Tibial nerve (tissue), 4 donors: ENCODE measurements at regions not wholly inside any gene's neighbourhood (a gene's known extent, or its start where the extent isn't known, plus 50 kb on each side); places are given as distances from the start of the nearest gene placed in this dataset.

Experiments
- CTCF ChIP-seq, 5 experiments: fragments of 200-600 bp in 3 of 5; fragments of 450-650 bp in 2 of 5; sonication (generic) in 3 of 5; IDR thresholded peaks; one replicate each; pipeline ENCODE4 v1.5.1; 2016 to 2019; ENCODE audit warnings: antibody characterized with exemption in 5 of 5, mild to moderate bottlenecking in 3 of 5, moderate library complexity in 2 of 5
- EP300 ChIP-seq, 2 donors: sonication (generic); formaldehyde crosslinking; IDR thresholded peaks; one replicate each; pipeline ENCODE4 v1.6.1; 2017; ENCODE audit warnings: antibody characterized with exemption in 2 of 2, mild to moderate bottlenecking in 1 of 2
- POLR2A ChIP-seq, 2 donors: fragments of 450-650 bp; IDR thresholded peaks; one replicate each; pipeline ENCODE4 v1.6.1; 2017; ENCODE audit warnings: antibody characterized with exemption in 2 of 2, mild to moderate bottlenecking in 2 of 2, moderate library complexity in 2 of 2

GRCh38 chr15:98035134-98035533 is 74.6 kb downstream of the ARRDC4 start:
- no peak for TF ChIP-seq CTCF (IDR thresholded peaks at IDR 0.05)
- no peak for TF ChIP-seq POLR2A (IDR thresholded peaks at IDR 0.05)
- TF ChIP-seq EP300 (IDR thresholded peaks at IDR 0.05) = no peak
